H9 (cell line): ENCODE measurements at regions not wholly inside any gene's neighbourhood (a gene's known extent, or its start where the extent isn't known, plus 50 kb on each side); places are given as distances from the start of the nearest gene placed in this dataset.

Experiments
- DNase-seq: peaks from one replicate; pipeline ENCODE4 v3.0.0-alpha.2; 2017
- H2AFZ ChIP-seq: one replicate; pipeline ENCODE4 v1.6.1; 2013; ENCODE audit warnings: mild to moderate bottlenecking, low read length, control low read depth, moderate library complexity
- H2AK5ac ChIP-seq: 2 replicates; pipeline ENCODE4 v1.6.1; 2013; ENCODE audit warnings: low read length, control low read depth, mixed read lengths; ENCODE audit not compliant: insufficient read length
- H2BK120ac ChIP-seq: one replicate; pipeline ENCODE4 v1.6.1; 2013; ENCODE audit warnings: low read depth, mild to moderate bottlenecking, low read length, control low read depth, inconsistent platforms; ENCODE audit not compliant: poor library complexity, severe bottlenecking
- H2BK12ac ChIP-seq: 2 replicates; pipeline ENCODE4 v1.6.1; 2013; ENCODE audit warnings: low read length, control low read depth, mixed read lengths, low read depth; ENCODE audit not compliant: insufficient read length
- H2BK15ac ChIP-seq: 2 replicates; pipeline ENCODE4 v1.6.1; 2013; ENCODE audit warnings: low read depth, low read length, control low read depth
- H2BK20ac ChIP-seq: one replicate; pipeline ENCODE4 v1.6.1; 2013; ENCODE audit warnings: low read depth, mild to moderate bottlenecking, low read length, control low read depth, inconsistent platforms; ENCODE audit not compliant: poor library complexity, severe bottlenecking
- H2BK5ac ChIP-seq: 2 replicates; pipeline ENCODE4 v1.6.1; 2013; ENCODE audit warnings: low read length, control low read depth, mixed read lengths; ENCODE audit not compliant: insufficient read length
- H3K14ac ChIP-seq: 2 replicates; pipeline ENCODE4 v1.6.1; 2013; ENCODE audit warnings: low read length, control low read depth; ENCODE audit not compliant: insufficient read depth
- H3K18ac ChIP-seq: 2 replicates; pipeline ENCODE4 v1.6.1; 2013; ENCODE audit warnings: low read depth, mild to moderate bottlenecking, mixed read lengths, low read length, control low read depth; ENCODE audit not compliant: insufficient read length
- H3K23ac ChIP-seq: 2 replicates; pipeline ENCODE4 v1.6.1; 2013; ENCODE audit warnings: low read length, control low read depth, mixed read lengths, low read depth; ENCODE audit not compliant: insufficient read length
- H3K23me2 ChIP-seq: 2 replicates; pipeline ENCODE4 v1.6.1; 2013; ENCODE audit warnings: low read depth, mild to moderate bottlenecking, mixed read lengths, low read length, control low read depth; ENCODE audit not compliant: insufficient read length, poor library complexity, severe bottlenecking
- H3K27ac ChIP-seq: 2 replicates; pipeline ENCODE4 v1.5.1; 2013; ENCODE audit warnings: low read length, control low read depth, mixed read lengths, low read depth; ENCODE audit not compliant: insufficient read length
- H3K27me3 ChIP-seq: 2 replicates; pipeline ENCODE4 v1.6.1; 2013; ENCODE audit warnings: low read length, control low read depth, inconsistent platforms; ENCODE audit not compliant: insufficient read depth
- H3K4ac ChIP-seq: 2 replicates; pipeline ENCODE4 v1.6.1; 2013; ENCODE audit warnings: low read depth, mild to moderate bottlenecking, control low read depth, inconsistent platforms, low read length, moderate library complexity
- H3K4me1 ChIP-seq: 2 replicates; pipeline ENCODE4 v1.6.1; 2013; ENCODE audit warnings: low read length, control low read depth, inconsistent platforms; ENCODE audit not compliant: insufficient read depth
- H3K4me2 ChIP-seq: 2 replicates; pipeline ENCODE4 v1.6.1; 2013; ENCODE audit warnings: low read length, control low read depth, mixed read lengths; ENCODE audit not compliant: insufficient read length, insufficient read depth
- H3K56ac ChIP-seq: 2 replicates; pipeline ENCODE4 v1.6.1; 2013; ENCODE audit warnings: low read depth, mild to moderate bottlenecking, mixed read lengths, low read length, control low read depth; ENCODE audit not compliant: insufficient read length
- H3K79me1 ChIP-seq: 2 replicates; pipeline ENCODE4 v1.6.1; 2013; ENCODE audit warnings: low read depth, mild to moderate bottlenecking, moderate library complexity, low read length, control low read depth, inconsistent platforms; ENCODE audit not compliant: insufficient read depth, poor library complexity, severe bottlenecking
- H3K79me2 ChIP-seq: 2 replicates; pipeline ENCODE4 v1.6.1; 2013; ENCODE audit warnings: low read length, control low read depth, inconsistent platforms; ENCODE audit not compliant: insufficient read depth
- H3K9ac ChIP-seq: 2 replicates; pipeline ENCODE4 v1.6.1; 2013; ENCODE audit warnings: low read length, control low read depth, mixed read lengths; ENCODE audit not compliant: insufficient read length; ENCODE audit errors: extremely low read depth
- H3K9me3 ChIP-seq: one replicate; pipeline ENCODE4 v1.6.1; 2013; ENCODE audit warnings: low read depth, low read length, inconsistent platforms; ENCODE audit not compliant: control insufficient read depth
- H3T11ph ChIP-seq: one replicate; pipeline ENCODE4 v1.6.1; 2013; ENCODE audit warnings: mild to moderate bottlenecking, low read length, control low read depth, inconsistent platforms
- H4K20me1 ChIP-seq: one replicate; pipeline ENCODE4 v1.6.1; 2013; ENCODE audit not compliant: control insufficient read depth, insufficient read length, insufficient read depth
- H4K5ac ChIP-seq: 2 replicates; pipeline ENCODE4 v1.6.1; 2013; ENCODE audit warnings: low read depth, mild to moderate bottlenecking, mixed read lengths, low read length, control low read depth; ENCODE audit not compliant: insufficient read length
- H4K8ac ChIP-seq: replicated peaks from 2 replicates; pipeline ENCODE4 v1.6.1; 2013; ENCODE audit warnings: low read length, control low read depth, mixed read lengths, low read depth; ENCODE audit not compliant: insufficient read length
- H4K91ac ChIP-seq: 2 replicates; pipeline ENCODE4 v1.6.1; 2013; ENCODE audit warnings: low read depth, mild to moderate bottlenecking, moderate library complexity, mixed read lengths, low read length, control low read depth; ENCODE audit not compliant: insufficient read length
- H3K27ac Mint-ChIP-seq, 3 experiments: 2 replicates in 2 of 3; 3 replicates in 1 of 3; pipeline ENCODE4 v1.8.0; 2020 to 2021; ENCODE audit warnings: mixed read lengths in 3 of 3, mild to moderate bottlenecking in 1 of 3, moderate library complexity in 1 of 3
- H3K27me3 Mint-ChIP-seq: 2 replicates; pipeline ENCODE4 v1.8.0; 2021; ENCODE audit warnings: low read depth, mild to moderate bottlenecking, moderate library complexity, mixed read lengths
- H3K36me3 Mint-ChIP-seq, 3 experiments: 2 replicates in 2 of 3; 3 replicates in 1 of 3; pipeline ENCODE4 v1.8.0; 2020 to 2021; ENCODE audit warnings: low read depth in 3 of 3, mixed read lengths in 3 of 3; ENCODE audit not compliant: insufficient read depth in 1 of 3
- H3K4me1 Mint-ChIP-seq, 2 experiments: 2 replicates each; pipeline ENCODE4 v1.8.0; 2020; ENCODE audit warnings: mixed read lengths in 2 of 2
- H3K4me3 Mint-ChIP-seq, 2 experiments: 2 replicates in 1 of 2; 3 replicates in 1 of 2; pipeline ENCODE4 v1.8.0; 2020 to 2021; ENCODE audit warnings: mild to moderate bottlenecking in 2 of 2, mixed read lengths in 2 of 2, moderate library complexity in 1 of 2
- H3K9me3 Mint-ChIP-seq, 2 experiments: 2 replicates in 1 of 2; 3 replicates in 1 of 2; pipeline ENCODE4 v1.8.0; 2020; ENCODE audit warnings: mild to moderate bottlenecking in 2 of 2, mixed read lengths in 2 of 2, moderate library complexity in 1 of 2
- CTCF ChIP-seq: fragments of 200-600 bp; sonication (generic); conservative IDR thresholded peaks from 3 replicates; pipeline ENCODE4 v1.8.0; 2021; ENCODE audit warnings: antibody characterized with exemption, mild to moderate bottlenecking
- WGBS: extraction: QIAGEN DNeasy Blood & Tissue Kit; methylation state at CpG from one replicate; pipeline ENCODE4 v1.1.7; 2013; ENCODE audit warnings: missing lambda C conversion rate, low lambda C conversion rate, mixed read lengths; ENCODE audit not compliant: insufficient read length; ENCODE audit errors: extremely low coverage; 5-methylcytosine and 5-hydroxymethylcytosine counted together

GRCh38 chr13:55576389-55576788 is 1564.3 kb upstream of the PRR20A start:
- Histone ChIP-seq H2AFZ (no peak overlapping the region), H4K8ac (no peak overlapping the region), H3K79me1 (no peaks in the 10 kb centered on the region), H3K56ac (no peak overlapping the region), H2BK15ac (no peak overlapping the region), H3K14ac (no peak overlapping the region), H4K5ac (no peak overlapping the region), H2BK120ac (no peak overlapping the region), H3K23ac (no peak overlapping the region), H3K23me2 (peaks cover 11% of the 10 kb centered on the region), H3K9ac (no peak overlapping the region), H3K4ac (no peak overlapping the region), H2BK12ac (no peak overlapping the region), H3K4me1 (no peaks in the 10 kb centered on the region), H4K20me1 (peaks cover 2% of the 10 kb centered on the region), H2BK20ac (no peak overlapping the region), H4K91ac (no peak overlapping the region), H3K27me3 (no peaks in the 10 kb centered on the region), H3T11ph (no peak overlapping the region), H2BK5ac (no peak overlapping the region), H3K27ac (no peak overlapping the region), H3K9me3 (no peaks in the 10 kb centered on the region), H2AK5ac (no peak overlapping the region), H3K4me2 (peak overlapping the region; percentile 73), H3K79me2 (peaks cover 27% of the 10 kb centered on the region; the same call in 1 of the 2 replicates), H3K18ac (no peak overlapping the region)
- Mint-ChIP-seq H3K4me3 (peak overlapping the region; percentile 97 to 98), H3K9me3 (peaks cover 2 to 18% of the 10 kb centered on the region in 2 experiments; a peak in 4 of 5 replicates), H3K4me1 (peaks cover 68 to 80% of the 10 kb centered on the region in 2 experiments), H3K27me3 (peaks cover 3% of the 10 kb centered on the region), H3K27ac (peak overlapping the region in 2 of 3 experiments; percentile 34 to 82; a peak in 3 of 7 replicates), H3K36me3 (peaks cover 54 to 71% (median 64%) of the 10 kb centered on the region in 3 experiments)
- WGBS, result no CpG with 5 or more reads among the region's 4 CpGs
- TF ChIP-seq CTCF, result no peak
- peak; percentile 64 for DNase-seq
